GM19463 (cell line): ENCODE measurements at regions not wholly inside any gene's neighbourhood (a gene's known extent, or its start where the extent isn't known, plus 50 kb on each side); places are given as distances from the start of the nearest gene placed in this dataset.
"Not testable (repeated sequence)": the region's sequence is repeated elsewhere in the genome, so short reads cannot be mapped to it uniquely, and the experiment has no call there.

ENCODE experiments used
- ATAC-seq: cut with Tn5 transposase; IDR thresholded peaks from one replicate; pipeline ENCODE4 v1.9.1; 2021; ENCODE audit warnings: mild to moderate bottlenecking, moderate library complexity; ENCODE audit not compliant: unreplicated experiment

DNA sequence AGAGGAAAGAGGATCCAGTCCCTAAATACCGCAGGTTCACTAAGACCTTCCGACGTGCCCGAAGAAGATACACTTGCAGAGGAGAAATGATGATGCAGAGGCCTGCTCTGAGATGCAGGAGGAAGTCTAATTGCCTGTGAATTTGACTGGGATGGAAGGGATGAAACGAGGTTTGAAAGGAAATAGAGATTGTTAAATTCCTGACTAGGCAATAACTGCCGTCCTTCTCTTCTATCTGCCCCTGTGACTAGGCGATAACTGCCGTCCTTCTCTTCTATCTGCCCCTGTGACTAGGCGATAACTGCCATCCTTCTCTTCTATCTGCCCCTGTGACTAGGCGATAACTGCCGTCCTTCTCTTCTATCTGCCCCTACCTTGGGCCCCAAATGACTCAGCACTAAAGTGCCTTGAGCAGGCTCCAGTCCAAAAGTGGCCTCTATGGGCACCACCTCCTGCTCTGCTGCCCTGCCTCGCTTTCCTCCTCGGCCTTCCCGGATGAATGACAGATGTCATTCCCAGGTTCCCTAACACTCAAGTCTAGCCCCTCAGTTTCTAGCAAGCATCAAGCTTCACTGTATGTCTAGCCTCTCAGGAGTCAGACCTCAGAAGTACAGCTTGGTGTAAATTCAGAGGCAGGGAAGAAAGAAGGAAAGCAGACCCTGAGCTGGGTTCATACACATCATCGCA is 189.1 kb downstream of the FOXD4L6 start:
- ATAC-seq = not testable (repeated sequence)

DNA sequence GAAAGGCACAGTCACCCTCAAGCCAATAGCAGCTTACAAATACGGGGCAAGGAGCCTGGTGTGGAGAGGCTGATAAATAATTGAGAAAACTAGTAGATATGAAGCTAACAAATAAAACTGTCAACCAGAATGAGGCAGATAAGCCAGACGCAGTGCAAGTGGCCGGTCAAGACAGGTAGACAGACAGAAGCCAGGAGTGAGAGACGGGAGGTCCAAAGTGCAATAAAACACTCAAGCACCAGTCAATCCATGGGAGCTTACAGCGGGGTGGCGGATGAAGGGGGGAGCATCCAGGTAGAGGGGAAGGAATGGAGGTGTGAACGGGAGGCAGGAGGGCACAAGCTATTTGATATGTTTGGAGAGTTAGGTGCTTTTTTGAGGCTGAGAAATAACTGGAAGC is 193.1 kb downstream of the FOXD4L6 start:
- no peak for ATAC-seq

DNA sequence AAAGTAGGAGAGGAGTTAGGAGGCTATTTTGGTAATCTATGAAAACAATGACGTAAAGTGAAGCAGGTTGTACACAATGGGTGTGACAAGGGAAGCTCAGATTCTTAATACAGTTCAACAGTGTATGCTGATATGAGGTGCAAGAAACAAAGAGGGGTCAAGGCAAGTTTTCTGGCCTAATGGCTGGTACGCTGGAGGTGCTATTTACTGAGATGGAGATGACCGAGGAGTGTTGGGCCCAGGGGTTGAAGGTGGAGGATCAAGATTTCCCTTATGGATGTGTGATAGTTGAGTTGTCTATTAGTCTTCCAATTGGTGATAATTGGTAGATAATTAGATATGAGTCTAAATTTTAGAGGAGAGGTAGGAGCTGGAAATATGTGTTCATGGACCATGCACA is 194.0 kb downstream of the FOXD4L6 start:
- not testable (repeated sequence) for ATAC-seq

DNA sequence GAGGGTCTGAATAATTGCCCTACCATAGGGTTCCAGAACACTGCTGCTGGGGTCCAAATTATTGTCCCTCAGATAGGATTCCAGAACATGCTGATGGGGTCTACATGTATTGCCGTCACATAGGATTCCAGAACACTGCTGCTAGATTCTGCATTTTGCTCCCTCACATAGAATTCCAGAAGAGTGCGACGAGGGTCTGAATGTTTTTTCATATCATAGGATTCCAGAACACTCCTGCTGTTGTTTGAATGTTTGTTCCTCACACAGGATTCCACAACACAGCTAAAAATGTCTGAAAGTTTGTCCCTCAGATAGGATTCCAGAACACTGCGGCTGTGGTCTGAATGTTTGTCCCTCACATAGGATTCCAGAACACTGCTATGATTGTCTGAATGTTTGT is 198.1 kb downstream of the FOXD4L6 start:
- not testable (repeated sequence) for ATAC-seq

DNA sequence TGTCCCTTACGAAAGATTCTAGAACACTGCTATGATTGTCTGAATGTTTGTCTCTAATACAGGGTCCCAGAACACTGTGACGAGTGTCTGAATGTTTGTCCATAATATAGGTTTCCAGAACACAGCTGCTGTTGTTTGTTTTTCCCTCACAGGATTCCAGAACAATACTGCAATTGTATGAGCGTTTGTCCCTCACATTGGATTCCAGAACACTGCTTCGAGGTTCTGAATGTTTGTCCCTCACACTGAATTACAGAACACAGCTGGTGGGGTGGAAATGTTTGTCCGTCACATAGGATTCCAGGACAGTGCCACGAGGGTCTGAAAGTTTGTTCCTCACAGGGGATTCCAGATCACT is 199.0 kb downstream of the FOXD4L6 start:
- ATAC-seq = not testable (repeated sequence)

DNA sequence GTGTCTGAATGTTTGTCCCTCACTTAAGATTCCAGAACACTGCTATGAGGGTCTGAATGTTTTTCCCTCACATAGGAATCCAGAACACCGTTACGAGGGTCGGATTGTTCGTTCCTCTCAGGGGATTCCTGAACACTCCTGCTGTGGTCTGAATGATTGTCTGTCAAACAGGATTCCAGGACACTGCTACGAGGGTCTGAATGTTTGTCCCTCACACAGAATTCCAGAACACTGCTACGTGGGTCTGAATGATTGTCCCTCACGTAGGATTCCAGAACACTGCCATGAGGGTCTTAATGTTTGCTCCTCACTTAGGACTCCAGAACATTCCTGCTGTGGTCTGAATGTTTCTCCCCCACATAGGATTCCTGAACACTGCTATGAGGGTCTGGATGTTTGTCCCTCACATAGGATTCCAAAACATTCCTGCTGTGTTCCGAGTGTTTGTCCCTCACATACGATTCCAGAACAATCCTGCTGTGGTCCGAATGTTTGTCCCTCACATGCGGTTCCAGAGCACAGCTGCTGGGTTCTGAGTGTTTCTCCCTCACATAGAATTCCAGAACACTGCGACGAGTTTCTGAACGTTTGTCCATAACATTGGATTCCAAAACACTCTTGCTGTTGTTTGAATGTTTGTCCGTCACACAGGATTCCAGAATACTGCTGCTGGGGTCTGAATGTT is 199.5 kb downstream of the FOXD4L6 start:
- no peak for ATAC-seq

DNA sequence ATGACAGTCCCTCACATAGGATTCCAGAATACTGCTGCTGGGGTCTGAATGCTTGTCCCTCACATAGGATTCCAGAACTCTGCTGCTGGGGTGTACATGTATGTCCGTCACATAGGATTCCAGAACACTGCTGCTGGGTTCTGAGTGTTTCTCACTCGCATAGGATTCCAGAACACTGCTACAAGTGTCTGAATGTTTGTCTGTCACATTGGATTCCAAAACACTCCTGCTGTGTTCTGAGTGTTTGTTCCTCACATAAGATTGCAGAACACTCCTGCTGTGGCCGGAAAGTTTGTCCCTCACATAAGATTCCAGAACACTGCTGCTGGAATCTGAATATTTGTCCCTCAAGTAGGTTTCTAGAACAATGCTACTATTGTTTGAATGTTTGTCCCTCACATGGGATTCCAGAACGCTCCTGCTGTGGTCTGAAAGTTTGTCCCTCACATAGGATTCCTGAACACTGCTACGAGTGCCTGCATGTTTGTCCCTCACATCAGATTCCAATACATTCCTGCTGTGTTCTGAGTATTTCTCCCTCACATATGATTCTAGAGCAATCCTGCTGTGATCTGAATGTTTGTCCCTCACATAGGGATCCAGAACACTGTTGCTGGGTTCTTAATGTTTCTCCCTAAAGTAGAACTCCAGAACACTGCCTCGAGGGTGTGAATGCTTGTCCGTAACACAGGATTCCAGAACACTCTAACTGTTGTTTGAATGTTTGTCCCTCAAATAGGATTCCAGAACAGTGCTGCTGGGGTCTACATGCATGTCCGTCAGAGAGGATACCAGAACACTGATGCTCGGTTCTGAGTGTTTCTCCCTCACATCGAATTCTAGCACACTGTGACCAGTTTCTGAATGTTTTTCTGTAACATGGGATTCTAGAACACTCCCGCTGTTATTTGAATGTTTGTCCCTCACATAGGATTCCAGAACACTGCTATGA is 200.4 kb downstream of the FOXD4L6 start:
- ATAC-seq = no peak

DNA sequence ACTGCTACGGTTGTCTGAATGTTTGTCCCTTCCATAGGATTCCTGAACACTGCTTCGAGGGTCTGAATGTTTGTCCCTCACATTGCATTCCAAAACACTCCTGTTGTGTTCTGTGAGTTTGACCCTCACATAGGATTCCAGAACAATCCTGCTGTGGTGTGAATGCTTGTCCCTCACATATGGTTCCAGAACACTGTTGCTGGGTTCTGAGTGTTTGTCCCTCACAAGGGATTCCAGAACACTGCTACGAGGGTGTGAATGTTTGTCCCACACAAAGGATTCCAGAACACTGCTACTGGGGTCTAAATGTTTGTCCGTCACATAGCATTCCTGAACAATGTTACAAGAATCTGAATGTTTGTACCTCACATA is 201.2 kb downstream of the FOXD4L6 start:
- no peak for ATAC-seq

DNA sequence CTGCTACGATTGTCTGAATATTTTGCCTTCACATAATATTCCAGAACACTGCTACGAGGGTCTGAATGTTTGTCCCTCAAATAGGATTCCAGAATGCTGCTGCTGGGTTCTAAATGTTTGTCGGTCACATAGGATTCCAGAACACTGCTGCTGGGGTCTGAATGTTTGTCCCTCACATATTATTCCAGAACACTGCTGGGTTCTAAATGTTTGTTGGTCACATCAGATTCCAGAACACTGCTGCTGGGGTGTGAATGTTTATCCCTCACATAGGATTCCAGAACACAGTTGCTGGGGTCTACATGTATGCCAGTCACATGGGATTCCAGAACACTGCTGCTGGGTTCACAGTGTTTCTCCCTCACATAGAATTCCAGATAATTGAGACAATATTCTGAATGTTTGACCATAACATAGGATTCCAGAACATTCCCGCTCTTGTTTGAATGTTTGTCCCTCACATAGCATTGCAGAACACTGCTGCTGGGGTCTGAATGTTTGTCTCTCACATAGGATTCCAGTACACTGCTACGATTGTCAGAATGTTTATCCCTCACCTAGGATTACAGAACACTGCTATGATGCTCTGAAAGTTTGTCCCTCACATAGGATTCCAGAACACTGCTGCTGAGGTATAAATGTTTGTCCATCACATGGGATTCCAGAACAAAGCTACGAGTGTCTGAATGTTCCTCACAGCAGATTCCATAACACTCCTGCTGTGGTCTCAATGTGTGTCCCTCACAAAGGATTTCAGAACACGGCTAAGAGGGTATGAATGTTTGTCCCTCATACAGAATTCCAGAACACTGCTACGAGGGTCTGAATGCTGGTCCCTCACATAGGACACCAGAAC is 201.8 kb downstream of the FOXD4L6 start:
- ATAC-seq = no peak

DNA sequence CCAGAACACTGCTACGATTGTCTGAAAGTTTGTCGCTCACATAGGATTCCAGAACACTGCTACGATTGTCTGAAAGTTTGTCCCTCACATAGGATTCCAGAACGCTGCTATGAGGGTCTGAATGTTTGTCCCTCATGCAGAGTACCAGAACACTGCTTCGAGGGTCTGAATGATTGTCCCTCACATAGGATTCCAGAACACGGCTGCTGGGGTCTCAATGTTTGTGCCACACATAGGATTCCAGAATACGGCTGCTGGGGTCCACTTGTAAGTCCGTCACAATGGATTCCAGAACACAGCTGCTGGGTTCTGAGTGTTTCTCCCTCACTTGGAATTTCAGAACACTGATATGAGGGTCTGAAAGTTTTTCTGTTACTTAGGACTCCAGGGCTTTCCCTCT is 203.3 kb downstream of the FOXD4L6 start:
- no peak for ATAC-seq

DNA sequence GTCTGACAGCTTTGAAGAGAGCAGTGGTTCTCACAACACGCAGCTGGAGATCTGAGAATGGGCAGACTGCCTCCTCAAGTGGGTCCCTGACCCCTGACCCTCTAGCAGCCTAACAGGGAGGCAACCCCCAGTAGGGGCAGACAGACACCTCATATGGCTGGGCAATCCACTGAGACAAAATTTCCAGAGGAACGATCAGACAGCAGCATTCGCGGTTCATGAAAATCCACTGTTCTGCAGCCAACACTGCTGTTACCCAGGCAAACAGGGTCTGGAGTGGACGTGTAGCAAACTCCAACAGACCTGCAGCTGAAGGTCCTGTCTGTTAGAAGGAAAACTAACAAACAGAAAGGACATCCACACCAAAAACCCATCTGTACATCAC is 212.1 kb downstream of the FOXD4L6 start:
- not testable (repeated sequence) for ATAC-seq

DNA sequence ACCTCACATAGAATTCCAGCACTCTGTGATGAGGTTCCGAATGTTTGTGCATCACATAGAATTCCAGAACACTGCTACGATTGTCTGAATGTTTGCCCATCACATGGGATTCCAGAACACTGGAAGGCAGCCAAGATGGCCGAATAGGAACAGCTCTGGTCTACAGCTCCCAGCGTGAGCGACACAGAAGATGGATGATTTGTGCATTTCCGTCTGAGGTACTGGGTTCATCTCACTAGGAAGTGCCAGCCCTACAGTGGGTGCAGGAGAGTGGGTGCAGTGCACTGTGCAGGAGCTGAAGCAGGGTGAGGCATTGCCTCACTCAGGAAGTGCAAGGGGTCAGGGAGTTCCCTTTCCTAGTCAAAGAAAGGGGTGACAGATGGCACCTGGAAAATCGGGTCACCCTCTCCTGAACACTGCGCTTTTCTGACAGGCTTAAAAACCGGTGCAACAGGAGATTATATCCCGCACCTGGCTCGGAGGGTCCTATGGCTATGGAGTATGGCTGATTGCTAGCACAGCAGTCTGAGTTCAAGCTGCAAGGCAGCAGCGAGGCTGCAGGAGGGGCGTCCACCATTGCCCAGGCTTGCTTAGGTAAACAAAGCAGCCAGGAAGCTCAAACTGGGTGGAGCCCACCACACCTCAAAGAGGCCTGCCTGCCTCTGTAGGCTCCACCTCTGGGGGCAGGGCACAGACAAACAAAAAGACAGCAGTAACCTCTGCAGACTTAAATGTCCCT is 212.7 kb downstream of the FOXD4L6 start:
- ATAC-seq = not testable (repeated sequence)

DNA sequence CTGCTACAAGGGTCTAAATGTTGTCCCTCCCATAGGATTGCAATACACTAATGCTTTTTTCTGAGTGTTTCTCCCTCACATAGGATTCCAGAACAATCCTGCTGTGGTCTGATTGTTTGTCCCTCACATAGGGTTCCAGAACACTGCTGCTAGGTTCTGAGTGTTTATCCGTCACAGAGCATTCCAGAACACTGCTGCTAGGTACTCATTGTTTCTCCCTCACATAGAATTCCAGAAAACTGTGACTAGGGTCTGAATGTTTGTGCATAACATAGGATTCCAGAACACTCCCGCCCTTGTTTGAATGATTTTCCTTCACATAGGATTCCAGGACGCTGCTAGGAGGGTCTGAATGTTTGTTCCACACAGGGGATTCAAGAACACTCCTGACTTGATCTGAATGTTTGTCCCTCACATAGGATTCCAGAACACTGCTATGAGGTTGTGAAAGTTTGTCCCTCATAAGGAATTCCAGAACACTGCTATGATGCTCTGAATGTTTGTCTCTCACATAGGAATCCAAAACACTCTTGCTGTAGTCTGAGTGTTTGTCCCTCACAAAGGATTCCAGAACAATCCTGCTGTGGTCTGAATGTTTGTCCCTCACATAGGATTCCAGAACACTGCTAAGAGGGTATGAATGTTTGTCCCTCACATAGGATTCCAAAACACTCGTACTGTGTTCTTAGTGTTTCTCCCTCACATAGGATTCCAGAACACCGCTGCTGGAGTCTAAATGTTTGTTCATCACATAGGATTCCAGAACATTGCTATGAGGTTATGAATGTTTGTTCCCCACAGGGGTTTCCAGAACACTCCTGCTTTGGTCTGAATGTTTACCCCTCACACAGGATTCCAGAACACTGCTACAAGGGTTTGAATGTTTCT is 213.5 kb downstream of the FOXD4L6 start:
- no peak for ATAC-seq

DNA sequence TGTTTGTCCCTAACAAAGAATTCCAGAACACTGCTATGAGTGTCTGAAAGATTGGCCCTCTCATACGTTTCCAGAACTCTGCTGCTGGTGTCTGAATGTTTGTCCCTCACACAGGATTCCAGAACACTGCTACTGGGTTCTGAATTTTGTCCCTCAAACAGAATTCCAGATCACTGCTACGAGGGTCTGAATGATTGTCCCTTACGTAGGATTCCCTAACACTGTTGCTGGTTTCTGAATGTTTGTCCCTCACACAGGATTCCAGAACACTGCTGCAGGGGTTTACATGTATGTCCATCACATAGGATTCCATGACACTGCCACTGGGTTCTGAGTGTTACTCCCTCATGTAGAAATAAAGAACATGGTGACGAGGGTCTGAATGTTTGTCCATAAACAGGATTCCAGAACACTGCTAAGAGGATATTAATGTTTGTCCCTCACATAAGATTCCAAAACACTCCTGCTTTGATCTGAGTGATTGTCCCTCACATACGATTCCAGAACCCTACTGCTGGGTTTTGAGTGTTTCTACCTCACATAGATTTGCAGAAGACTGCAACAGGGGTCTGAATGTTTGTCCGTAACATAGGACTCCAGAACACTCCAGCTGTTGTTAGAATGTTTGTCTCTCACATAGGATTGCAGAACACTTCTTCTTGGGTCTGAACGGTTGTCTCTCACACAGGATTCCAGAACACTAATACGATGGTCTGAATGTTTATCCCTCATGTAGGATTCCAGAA is 214.4 kb downstream of the FOXD4L6 start:
- ATAC-seq = no peak

DNA sequence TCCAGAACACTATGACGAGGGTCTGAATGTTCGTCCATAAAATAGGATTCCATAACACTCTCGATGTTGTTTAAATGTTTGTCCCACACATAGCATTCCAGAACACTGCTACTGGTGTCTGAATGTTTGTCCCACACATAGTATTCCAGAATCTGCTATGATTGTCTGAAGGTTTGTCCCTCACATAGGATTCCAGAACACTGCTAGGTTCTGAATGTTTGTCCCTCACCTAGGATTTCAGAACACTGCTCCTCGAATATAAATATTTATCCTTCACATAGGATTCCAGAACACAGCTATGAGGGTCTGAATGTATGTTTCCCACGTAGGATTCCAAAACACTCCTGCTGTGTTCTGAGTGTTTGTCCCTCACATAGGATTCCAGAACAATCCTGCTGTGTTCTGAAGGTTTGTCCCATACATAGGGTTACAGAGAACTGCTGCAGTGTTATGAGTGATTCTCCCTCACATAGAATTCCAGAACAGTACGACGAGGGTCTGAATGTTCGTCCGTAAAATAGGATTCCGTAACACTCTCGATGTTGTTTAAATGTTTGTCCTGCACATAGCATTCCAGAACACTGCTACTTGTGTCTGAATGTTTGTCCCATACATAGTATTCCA is 215.3 kb downstream of the FOXD4L6 start:
- no peak for ATAC-seq

DNA sequence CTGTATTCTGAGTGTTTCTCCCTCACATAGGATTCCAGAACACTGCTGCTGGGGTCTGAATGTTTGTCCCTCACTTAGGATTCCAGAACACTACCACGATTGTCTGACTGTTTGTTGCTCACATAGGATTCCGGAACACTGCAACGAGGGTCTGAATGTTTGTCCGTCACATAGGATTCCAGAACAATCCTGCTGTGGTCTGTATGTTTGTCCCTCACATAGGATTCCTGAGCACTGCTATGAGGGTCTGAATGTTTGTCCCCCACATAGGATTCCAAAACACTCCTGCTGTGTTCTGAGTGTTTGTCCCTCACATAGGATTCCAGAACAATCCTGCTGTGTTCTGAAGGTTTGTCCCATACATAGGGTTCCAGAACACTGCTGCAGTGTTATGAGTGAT is 215.8 kb downstream of the FOXD4L6 start:
- not testable (repeated sequence) for ATAC-seq

DNA sequence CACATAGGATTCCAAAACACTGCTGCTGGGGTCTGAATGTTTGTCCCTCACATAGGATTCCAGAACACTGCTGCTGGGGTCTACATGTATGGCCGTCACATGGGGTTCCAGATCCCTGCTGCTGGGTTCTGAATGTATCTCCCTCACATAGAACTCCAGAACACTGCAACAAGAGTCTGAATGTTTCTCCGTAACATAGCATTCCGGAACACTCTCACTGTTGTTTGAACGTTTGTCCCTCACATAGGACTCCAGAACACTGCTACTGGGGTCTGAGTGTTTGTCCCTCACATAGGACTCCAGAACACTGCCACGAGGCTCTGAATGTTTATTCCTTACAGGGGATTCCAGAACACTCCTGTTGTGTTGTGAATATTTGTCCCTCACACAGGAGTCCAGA is 216.8 kb downstream of the FOXD4L6 start:
- ATAC-seq = no peak

DNA sequence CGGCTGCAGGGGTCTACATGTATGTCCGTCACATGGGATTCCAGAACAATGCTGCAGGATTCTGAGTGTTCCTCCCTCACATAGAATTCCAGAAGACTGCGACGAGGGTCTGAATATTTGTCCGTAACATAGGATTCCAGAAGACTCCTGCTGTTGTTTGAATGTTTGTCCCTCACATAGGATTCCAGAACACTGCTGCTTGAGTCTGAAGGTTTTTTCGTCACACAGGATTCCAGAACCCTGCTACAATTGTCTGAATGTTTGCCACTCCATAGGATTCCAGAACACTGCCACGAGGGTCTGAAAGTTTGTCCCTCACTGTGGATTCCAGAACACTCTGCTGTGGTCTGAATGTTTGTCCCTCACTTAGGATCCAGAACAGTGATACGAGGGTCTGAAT is 217.5 kb downstream of the FOXD4L6 start:
- not testable (repeated sequence) for ATAC-seq
